NCI-H2029 (cell line): ENCODE measurements at regions not wholly inside any gene's neighbourhood (a gene's known extent, or its start where the extent isn't known, plus 50 kb on each side); places are given as distances from the start of the nearest gene placed in this dataset.

ENCODE experiments used
- DNase-seq: peaks from one replicate; lab custom pipeline; 2025; lab: John Stamatoyannopoulos, UW

DNA sequence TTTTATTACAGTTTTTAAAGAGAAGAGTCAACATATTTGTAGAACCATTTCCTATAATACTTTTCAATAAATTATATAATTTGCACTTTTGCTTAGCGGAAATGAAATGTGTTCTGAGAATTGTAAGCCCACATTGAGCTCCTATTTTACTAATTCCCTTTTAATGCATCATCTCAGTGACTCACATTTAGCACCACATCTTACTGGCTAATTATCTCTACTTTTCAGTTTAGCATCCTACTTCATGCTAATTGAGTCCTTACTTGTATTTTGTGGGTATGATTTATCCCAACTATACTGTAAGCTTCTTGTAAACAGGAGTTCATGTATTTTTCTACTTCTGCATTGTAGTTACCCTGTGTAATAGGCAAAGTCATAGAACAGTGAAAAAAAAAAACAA lies 67.5 kb downstream of the TMX1 start:
- no peak for DNase-seq

DNA sequence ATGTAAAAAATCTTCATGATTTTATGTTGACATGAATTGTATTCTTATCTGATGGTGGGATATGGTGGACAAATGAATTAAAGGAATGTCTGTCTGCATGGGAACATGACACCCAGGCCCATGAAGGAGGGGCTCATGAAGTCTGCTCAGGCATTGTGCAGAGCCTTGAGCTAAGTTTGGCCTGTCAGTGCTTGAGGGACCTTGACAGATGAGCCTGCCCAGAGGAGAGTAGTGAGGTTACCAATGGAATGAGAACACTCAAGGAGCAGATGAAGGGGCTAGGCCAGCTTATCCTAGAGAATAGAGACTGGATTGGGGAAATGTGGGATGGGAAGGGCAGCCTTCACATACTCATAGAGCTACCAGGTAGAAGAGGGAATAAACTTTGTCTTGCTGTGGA lies 68.8 kb downstream of the TMX1 start:
- DNase-seq = no peak

DNA sequence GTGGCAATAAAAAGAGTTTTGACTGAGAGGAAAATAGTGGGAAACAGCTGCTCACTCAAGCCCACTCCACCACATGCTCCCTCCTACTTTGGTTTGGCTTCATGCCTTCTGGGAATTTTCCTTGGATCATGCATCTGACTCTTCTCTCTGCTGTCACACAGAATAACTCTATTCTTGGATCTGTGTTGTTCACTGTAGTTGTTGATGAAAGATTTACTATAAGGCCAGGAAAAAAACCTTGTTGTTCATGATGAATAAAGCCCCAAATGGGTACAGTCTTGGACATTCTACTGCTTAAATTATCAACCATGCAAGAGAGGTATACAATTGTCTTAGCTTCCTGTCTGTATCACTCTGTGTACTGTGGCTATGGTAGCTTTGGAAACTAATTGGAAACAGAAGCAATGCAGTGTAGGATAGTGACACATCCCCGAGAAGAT lies 70.5 kb downstream of the TMX1 start:
- no peak for DNase-seq

DNA sequence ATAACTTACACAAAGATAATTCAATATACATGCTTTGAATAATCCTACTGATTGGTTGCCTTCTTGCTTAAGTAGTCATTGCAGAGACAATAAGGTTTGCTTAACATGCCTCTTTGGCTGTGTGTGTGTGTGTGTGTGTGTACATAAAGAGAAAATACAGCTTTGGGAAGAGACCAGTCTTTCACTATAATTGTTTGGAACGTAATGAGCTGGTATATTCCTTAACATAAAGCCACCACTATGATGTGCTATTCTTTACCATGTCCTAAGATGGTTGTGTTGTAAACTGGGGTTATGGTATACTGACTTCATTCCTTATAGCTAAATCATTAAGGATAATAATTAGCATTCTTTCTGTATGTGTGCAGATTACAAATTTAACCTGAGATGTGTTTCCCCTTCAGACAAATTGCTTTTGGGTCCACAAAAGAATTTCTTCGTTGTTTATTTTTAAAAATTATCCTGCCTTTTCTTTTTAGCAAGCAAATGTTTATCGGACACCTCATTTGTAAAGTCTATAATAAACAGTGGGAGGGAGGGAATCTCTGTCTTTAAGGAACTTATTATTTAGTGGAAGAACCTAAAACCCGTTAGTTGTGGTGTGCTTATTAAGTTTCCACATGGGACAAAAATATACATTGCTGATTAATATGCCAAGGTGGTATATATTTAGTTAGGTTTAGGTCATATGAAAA lies 74.4 kb downstream of the TMX1 start:
- DNase-seq = no peak

DNA sequence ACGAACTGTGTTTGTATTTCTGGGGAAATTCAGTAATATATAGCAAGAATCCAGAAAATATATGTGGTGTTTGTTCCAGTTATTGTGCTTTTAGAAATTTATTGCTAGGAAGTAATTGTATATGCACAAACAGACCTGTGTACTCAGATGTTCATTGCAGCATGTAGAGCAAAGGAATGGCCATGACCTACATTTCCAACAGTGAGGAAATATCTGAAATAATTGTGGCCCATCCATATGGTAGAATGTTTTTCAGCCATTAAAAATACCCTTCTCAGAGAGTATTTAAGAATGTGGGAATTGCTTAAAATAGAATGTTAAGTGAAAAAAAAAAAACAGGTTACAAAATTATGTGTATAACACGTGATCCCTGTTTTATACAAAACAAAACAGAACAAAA lies 77.3 kb downstream of the TMX1 start:
- DNase-seq = no peak

DNA sequence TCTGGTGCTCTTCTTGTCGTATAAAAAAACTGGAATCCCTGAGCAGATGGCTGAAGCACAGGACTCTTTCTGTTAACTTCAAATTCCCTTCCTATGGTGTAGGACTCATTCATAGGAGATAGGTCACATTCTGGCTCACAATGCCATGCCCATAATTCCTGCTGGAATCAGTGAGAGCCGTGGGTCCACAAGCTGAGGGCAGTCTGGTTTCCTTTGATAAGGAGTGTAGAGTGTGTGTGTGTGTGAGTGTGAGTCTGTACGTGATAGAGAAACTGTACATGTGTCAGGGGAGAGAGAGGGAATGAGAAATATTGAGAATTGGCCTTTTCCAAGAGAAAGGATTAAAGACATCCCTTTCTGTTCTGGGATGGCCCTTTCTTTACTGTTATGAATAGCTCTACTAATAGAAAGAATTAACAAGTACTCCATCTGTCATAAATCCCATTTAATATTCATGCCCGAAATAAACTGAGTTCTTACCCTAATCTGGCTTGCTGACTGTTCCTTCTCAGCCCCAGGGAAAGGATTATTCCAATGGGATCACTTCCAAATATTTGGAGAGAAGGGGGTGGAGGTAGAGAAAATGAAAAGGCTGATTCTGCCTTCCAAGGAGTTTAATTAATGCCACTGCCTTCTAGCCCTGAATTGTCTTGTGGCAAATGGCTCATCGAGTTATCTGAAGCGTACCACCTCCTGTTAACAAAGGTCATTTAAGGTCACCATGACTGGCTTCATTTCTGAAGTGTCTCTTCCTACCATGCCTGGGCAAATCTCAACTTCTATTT lies 79.0 kb downstream of the TMX1 start:
- DNase-seq = no peak

DNA sequence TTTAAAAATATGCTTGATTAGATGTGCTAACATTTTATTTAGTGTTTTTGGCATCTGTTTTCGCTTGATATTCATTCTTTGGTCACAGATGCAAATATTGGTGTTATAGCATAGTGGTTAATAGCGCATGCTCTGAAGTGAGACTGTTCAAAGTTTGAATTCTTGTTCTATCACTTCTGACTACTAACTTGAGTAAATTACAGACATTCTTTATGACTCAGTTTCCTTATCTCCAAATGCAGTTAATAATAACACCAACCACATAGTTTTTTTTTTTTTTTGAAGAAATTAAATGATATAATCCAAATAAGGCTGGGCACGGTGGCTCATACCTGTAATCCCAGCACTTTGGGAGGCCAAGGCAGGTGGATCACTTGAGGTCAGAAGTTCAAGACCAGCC lies 81.0 kb downstream of the TMX1 start:
- no peak for DNase-seq

DNA sequence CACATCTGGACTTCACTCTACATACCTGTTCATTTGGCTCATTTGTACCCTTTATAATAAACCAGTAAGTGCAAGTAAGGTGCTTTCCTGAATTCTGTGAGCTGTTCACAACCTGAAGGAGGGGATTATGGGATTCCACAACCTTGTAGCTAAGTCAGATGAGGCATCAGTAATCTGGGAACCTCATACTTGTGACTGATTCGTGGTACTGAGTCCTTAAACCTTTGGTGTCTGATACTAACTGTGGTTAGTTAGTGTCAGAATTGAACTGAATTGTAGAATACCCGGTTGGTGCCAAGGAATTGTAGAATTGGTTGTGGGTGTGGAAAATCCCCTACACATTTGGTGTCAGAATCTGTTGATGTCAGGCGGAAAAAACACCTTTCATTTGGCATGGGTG lies 83.4 kb downstream of the TMX1 start:
- no peak for DNase-seq

DNA sequence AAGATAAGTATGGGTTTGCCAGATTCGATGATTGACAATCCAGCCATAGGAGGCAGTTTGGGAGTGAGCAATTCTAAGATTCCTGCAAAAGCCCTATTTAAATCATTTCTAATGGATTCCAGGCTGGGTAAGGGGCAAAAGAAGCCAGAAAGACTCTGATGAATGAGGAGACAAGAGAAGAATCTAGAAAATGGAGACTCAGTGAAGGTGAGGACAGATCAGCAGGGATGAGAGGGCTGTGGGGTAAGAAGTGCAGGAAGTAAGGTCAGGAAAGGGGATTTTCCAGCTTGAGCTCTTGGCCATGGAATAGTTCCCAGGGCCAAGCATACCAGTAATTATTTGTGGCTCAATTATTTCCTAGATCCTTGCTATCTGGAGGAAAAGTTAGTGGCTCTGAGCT lies 87.3 kb downstream of the TMX1 start:
- no peak for DNase-seq

DNA sequence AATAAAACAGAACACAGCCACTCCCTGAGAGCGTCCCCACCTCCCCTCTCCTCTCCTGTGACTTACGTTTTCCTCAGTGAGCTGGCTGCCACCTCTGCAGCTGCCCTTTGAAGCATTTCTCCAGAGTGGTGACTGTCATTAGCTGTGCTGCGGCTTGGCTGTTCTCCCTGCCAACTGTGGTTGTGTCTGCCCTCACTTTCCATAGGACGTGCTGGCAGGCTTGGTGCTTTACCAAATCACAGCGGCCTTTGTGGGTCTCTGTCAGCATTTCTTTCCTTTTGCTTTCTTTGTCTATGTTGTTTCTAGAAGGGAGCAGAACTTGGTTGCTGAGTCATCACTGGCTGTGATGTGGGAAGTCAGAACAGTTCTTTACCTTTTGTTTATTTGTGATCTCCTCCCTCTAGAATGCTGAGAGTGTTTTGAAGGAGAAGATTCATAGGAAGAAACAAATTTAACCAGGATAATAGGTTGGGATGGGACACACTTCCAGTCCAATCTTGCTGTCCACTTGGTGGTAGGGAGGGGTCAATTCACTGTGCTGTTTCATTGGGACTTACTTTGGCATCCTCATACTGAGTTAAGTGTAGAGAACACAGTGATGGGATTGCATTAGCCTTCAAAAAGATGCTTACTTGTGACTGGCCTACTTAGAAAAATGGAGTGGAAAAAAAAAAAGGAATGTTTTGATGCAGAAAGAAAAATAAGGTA lies 88.2 kb downstream of the TMX1 start:
- DNase-seq = no peak

DNA sequence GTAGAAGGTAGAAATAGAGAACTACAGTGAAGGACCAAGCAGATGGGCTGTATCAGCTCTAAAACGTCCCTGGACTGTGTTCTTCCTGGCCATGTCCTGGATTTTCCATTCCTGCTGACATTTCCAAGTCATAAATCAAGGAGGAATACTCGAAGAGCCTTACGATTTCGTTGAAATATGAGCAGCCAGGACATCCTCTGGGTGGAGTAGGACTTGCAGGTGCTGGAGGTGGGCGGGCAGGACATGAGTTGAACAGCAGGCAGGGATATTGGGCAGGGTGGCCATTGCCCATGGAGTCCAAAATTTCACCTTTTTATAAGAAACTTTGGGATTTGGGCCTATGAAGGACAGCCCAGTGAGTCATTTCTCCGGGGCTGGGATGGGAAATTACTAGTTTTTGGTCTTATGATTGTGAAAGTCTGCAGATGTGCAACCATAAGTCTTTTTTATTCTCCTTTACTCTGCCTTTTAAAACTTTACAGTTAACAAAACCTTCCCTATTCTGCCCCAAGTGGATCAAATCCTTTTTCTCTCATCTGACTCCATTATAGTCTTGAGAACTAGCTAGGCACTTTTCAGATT lies 88.8 kb downstream of the TMX1 start:
- no peak for DNase-seq

DNA sequence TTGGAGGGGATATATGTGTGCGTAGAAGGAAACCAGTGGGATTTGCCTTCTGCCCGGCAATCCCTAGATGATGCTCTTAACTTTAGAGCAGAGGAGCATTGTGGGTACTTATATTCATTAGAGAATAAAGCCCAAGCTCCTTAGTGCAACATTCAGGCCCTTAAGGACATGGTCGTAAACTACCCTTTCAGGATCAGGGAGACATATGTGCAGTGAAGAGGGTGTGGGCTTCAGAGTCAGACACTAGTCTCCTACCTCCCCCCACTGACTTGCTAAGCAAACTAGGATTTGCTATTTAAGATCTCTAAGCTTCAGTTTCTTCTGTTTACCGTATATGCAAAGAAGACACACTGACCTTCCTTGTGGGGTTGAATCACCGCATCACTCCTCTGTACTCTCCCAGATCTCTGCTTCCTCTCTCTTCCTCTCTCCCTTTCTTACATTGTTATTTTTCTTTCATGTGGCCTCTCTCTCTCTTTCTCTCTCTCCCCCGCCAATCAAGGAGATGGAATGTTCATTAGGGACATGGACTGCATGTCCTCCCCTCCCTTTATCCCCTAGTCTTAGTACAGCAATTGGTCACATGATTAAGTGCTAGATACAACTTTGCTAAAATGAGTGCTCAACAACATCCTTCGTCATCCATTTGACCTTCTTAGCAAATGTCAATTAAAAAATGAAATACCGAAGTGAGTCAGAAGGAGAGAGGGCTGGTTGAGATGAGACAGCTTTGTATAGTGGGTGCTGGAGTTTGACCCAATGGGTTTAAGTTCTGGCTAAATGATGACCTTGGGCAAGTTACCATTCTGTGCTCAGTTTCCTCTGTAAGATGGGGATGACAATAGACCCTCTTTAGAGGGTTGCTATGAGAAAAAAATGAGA lies 91.7 kb downstream of the TMX1 start:
- DNase-seq = no peak

DNA sequence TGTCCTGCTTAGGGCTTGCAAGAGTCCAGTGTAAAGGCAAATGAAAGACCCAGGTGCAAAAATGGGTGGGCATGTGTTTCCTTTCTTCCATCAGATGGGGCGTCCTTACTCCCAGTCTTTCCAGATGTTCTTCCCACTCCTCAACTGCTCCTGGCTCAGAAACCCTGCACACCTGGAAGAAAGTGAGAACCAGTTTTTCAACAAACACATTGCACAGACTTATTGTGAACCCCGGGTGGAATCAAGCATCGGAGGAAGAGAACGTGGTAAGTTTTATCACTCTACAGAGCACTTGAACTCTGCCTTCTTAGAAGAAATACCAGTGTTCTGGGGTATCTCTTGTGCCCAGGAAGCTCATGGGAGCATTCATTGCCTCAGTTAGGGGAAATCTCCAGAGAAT lies 93.3 kb downstream of the TMX1 start:
- no peak for DNase-seq

DNA sequence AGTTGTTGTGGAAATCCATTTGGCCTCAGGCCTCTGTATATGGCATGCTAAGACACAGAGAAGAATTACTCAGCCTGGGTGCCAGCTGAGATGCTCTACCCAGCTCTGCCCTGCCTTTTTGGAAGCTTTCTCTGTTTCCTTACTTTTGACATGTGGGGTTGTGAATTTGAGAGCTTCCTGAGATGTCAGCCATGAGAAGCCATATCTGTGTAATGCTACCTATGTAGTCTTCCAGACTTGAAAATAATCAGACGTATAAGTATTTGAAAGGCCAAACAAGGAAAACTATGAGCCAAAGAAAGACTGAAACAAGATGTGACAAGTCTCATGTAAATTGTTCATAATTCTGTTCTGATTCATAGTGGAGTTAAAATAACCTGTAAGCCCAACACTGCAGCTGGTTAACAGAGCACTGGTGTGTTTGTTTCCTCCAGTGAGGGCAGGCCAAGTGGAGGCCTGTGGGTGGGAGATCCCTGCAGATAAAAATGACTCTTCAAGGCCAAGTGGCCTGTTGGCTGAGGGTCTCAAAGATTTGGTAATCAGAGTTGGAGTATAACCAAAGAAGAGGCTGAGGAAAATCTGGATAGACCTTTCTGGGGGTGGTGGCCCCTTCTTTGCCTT lies 94.0 kb downstream of the TMX1 start:
- no peak for DNase-seq

DNA sequence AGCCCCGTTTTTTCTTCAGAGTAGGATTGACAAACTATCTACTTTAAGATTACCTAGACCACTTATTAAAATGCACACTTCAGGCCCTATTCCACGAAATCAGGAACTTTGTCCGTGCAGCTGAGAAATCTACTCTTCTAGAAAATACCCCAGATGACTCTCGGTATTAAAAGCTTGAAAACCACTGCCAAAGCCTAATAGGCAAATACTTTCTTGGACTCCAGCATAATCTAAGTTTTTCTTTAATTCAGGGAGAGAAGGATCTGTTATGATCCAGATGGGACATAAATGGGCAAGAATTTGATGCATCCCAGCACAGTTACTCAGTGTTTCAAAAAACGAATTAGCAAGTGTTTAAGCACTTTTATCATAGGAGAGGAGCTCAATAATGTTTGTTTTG lies 94.5 kb downstream of the TMX1 start:
- DNase-seq = no peak

DNA sequence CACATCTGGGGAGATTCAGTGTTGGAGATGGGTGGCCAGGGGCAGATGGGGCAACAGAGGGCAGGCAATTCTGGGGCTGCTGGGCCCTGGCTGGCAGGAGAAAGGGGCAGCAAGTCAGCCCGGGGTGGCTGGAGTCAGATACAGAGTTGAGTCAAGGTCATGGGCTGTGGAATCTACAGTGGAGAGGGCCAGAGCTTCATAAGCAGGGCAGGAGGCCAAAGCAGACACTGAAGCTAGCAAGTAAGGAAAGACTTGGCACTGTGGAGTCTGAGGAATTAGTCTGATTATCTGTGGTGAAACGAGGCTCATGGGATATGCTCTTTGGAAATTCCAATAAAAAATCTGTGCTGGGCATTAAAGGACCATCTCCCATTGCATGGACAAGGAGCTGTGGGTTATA lies 95.5 kb downstream of the TMX1 start:
- no peak for DNase-seq

DNA sequence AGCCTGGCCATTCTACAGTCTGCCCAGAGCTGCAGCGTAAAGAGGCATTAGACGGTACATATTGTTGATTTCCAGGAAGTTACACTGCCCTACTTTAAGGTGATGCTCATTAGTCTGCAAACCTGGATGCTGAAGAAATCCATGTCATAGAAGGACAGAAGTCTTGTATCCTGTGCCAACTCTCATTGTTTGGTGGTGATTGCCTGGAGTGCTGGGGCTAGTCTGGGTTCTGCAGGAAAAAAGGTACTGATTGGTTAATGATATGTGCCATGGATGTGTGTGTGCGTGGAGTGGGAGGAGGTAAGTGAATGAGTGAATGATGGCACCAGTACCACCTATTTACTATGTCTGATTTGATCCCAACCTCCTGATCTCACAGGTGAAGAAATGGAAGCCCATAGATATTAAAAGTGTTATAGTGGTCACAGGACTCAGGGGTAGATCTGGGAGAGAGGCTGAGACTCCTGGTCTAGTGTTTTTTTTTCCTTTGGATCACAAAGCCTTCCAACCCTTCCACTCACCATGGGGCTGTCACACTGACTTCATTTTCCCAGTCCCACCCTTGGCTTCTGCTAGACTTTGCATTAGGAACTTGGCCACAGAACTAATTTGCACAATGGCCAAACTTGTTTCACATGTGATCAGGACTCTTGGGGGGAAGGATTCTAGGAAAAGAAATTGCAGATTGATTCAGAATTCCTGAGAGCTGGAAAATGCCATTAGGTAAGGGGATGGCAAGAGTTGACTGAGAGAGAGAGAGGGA lies 96.1 kb downstream of the TMX1 start:
- no peak for DNase-seq

DNA sequence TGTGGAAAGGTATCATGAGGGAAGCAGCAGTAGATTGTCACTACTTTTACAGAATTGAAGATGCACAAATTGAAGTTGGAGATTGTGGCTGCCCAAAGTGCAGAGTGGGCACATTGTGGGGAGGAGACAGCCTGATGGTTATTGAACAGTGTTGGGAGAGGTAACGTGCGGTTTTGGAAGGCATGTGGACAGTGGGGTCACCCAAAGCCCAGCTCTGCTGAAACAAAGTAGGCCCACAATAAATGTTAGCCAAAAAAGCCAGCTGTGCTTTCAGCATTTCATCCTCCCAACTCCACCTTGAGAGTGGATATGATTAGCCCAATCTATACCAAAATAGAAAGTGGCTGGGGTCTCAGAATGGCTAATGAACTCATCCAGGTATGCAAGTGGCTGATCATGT lies 96.7 kb downstream of the TMX1 start:
- no peak for DNase-seq

DNA sequence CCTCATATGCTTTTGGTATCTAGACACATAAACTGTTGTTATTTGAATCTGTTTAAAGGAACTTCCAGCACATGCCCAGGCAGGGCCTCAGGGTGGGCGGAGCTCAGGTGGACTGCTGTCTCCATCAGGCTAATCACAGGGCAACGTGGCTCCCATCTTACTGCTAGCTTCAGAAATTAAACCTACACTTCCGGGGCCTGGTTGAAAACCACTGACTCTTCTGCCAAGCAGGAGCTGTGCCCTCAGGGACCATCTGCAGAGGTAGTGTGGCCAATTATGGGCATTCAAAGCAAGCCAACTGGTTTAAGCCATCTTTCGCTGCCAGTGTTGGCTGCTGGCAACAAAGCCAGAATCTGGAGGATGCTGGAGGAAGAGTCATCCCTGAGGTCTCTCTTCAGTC lies 97.5 kb downstream of the TMX1 start:
- no peak for DNase-seq

DNA sequence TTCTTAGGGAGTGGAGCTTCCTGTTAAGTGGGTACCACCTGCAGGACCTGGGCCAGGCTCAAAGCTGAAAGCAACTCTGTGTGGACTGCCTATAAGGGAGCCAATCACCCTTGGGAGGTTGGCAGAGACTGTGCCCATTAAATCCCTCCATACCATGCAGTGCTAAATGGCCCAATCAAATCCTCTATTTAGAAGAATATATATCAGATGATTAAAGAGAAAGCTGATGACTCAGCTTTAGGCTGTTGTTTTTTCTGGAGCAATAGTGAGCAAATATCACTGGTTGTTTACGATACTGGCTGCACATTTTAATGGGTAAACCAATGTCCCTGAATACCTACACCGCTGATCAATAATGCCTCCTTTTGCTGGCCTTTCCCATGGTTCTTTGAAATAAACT lies 101.3 kb downstream of the TMX1 start:
- no peak for DNase-seq

DNA sequence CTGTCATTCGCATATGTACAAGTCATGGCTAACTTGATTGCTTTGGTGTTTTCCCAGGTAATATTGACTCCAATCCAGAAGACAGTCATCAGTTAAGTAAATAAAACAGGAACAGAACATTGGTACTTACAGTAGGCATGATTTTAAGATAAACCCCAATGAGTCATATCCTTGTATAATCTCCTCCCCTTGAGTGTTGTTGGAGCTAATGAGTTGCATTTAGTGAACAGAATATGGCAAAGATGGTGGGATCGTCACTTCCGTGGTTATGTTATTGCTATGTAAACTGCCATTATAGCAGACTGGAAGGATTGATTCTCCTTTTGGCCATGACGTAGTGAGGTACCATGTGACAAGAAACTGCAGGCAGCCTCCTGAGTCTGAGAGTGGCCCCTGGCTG lies 102.2 kb downstream of the TMX1 start:
- DNase-seq = no peak
